ENCODE measurements at regions not wholly inside any gene's neighbourhood (a gene's known extent, or its start where the extent isn't known, plus 50 kb on each side); places are given as distances from the start of the nearest gene placed in this dataset.

DNA sequence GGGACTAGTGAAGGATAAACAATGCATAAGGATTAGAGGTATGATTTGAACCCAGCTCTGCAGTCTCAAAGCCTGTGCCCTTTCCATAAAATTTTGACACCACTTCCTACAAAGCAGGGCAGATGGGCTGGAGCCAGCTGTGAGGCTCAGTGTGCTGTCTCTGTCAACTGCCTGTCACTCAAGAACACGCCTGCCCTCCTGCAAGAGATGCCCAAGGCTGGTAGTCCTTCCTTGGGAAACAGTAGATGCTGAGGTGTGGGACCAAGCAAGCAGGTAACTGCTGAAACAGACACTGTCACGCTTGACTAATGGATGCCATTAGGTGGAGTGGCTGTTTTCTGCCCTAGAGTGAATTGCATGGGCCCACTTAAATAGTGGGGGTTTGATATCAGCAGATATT, 402.0 kb downstream of the PTPRU start:
- H3K27me3 Mint-ChIP-seq (ENCODE audit: unreplicated experiment), result no peaks in the 10 kb centered on the region
- peaks cover 8% of the 10 kb centered on the region for H3K4me1 Mint-ChIP-seq (ENCODE audit: unreplicated experiment)
- no peaks in the 10 kb centered on the region for H3K9me3 Mint-ChIP-seq (ENCODE audit: unreplicated experiment)
- no peak overlapping the region for H3K27ac Mint-ChIP-seq (ENCODE audit: unreplicated experiment)
- no peak for DNase-seq (ENCODE audit: low spot score)
- no peaks in the 10 kb centered on the region for H3K36me3 Mint-ChIP-seq (ENCODE audit: low read depth, unreplicated experiment)
- no peak overlapping the region for H3K4me3 Mint-ChIP-seq (ENCODE audit: unreplicated experiment)
- TF ChIP-seq, protein P1, sequence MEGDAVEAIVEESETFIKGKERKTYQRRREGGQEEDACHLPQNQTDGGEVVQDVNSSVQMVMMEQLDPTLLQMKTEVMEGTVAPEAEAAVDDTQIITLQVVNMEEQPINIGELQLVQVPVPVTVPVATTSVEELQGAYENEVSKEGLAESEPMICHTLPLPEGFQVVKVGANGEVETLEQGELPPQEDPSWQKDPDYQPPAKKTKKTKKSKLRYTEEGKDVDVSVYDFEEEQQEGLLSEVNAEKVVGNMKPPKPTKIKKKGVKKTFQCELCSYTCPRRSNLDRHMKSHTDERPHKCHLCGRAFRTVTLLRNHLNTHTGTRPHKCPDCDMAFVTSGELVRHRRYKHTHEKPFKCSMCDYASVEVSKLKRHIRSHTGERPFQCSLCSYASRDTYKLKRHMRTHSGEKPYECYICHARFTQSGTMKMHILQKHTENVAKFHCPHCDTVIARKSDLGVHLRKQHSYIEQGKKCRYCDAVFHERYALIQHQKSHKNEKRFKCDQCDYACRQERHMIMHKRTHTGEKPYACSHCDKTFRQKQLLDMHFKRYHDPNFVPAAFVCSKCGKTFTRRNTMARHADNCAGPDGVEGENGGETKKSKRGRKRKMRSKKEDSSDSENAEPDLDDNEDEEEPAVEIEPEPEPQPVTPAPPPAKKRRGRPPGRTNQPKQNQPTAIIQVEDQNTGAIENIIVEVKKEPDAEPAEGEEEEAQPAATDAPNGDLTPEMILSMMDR (IDR thresholded peaks at IDR 0.05; ENCODE audit: unreplicated experiment), result no peak

DNA sequence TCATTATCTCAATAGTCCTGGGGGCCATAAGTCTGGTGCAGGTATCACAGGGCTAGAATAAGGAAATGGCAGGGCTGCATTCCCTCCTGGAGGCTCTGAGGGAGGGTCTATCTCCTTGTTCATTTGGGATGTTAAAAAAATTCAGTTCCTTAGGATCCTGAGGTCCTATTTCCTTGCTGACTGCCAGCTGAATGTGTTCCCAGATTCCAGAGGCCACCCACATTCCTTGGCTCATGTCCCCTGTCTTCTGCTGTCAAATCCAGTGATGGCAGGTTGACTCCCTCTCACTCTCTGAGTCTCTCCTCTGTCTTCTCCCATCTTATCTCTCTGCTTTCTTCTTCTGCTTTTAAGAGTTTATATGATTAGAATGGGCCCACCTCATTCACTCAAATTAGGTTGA, 400.6 kb downstream of the PTPRU start:
- H3K9me3 Mint-ChIP-seq (ENCODE audit: unreplicated experiment), result no peaks in the 10 kb centered on the region
- peaks cover 2% of the 10 kb centered on the region for H3K27me3 Mint-ChIP-seq (ENCODE audit: unreplicated experiment)
- H3K4me1 Mint-ChIP-seq (ENCODE audit: unreplicated experiment), result peaks cover 8% of the 10 kb centered on the region
- DNase-seq (ENCODE audit: low spot score), result no peak
- H3K36me3 Mint-ChIP-seq (ENCODE audit: low read depth, unreplicated experiment), result no peaks in the 10 kb centered on the region
- no peak overlapping the region for H3K27ac Mint-ChIP-seq (ENCODE audit: unreplicated experiment)
- H3K4me3 Mint-ChIP-seq (ENCODE audit: unreplicated experiment), result no peak overlapping the region
- TF ChIP-seq, protein P1 (IDR thresholded peaks at IDR 0.05; ENCODE audit: unreplicated experiment), result no peak

GRCh38 chr1:29635501-29636263, 399.4 kb downstream of the PTPRU start:
- Mint-ChIP-seq H3K27ac (ENCODE audit: unreplicated experiment) (no peak overlapping the region), H3K36me3 (ENCODE audit: low read depth, unreplicated experiment) (no peaks in the 10 kb centered on the region), H3K27me3 (ENCODE audit: unreplicated experiment) (peaks cover 4% of the 10 kb centered on the region), H3K4me3 (ENCODE audit: unreplicated experiment) (no peak overlapping the region), H3K4me1 (ENCODE audit: unreplicated experiment) (peaks cover 8% of the 10 kb centered on the region), H3K9me3 (ENCODE audit: unreplicated experiment) (no peaks in the 10 kb centered on the region)
- DNase-seq (ENCODE audit: low spot score), result no peak
- TF ChIP-seq, protein P1 (IDR thresholded peaks at IDR 0.05; ENCODE audit: unreplicated experiment), result no peak

DNA sequence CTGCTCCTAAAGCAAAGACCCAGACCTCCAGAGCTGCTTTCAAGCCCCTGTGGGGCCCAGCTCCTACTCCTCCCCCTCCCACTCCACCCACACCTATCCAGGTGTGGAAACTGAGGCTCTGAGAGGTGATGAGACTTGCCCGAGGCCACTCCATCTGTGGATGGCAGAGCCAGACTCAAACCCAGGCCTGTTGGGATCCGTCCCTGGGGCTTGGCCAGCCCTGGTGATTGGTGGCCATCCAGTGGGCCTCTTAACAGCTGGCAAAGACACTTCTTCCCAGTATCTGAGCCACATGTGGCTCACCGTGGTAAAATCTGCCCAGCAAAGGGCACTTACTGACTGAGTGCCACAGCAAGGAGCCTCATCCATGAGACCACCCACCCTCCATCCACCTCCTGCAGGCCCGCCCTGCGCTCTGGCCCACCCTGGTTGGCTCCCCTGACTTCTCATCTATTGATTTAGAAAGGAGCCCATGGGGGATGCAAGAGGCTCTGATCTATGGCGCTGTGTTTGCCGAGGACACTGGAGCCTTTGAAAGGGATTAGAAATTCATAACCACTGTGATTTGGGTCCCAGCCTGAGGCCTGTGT, 398.5 kb downstream of the PTPRU start:
- H3K27me3 Mint-ChIP-seq (ENCODE audit: unreplicated experiment), result peaks cover 4% of the 10 kb centered on the region
- H3K9me3 Mint-ChIP-seq (ENCODE audit: unreplicated experiment), result no peaks in the 10 kb centered on the region
- H3K27ac Mint-ChIP-seq (ENCODE audit: unreplicated experiment), result no peak overlapping the region
- no peak overlapping the region for H3K4me3 Mint-ChIP-seq (ENCODE audit: unreplicated experiment)
- H3K4me1 Mint-ChIP-seq (ENCODE audit: unreplicated experiment), result peaks cover 8% of the 10 kb centered on the region
- no peak for DNase-seq (ENCODE audit: low spot score)
- H3K36me3 Mint-ChIP-seq (ENCODE audit: low read depth, unreplicated experiment), result no peaks in the 10 kb centered on the region
- TF ChIP-seq, protein P1 (IDR thresholded peaks at IDR 0.05; ENCODE audit: unreplicated experiment), result no peak

GRCh38 chr1:29634324-29634723, 398.0 kb downstream of the PTPRU start:
- Mint-ChIP-seq H3K27me3 (ENCODE audit: unreplicated experiment) (peaks cover 4% of the 10 kb centered on the region), H3K4me3 (ENCODE audit: unreplicated experiment) (no peak overlapping the region), H3K4me1 (ENCODE audit: unreplicated experiment) (peaks cover 8% of the 10 kb centered on the region), H3K27ac (ENCODE audit: unreplicated experiment) (no peak overlapping the region), H3K9me3 (ENCODE audit: unreplicated experiment) (no peaks in the 10 kb centered on the region), H3K36me3 (ENCODE audit: low read depth, unreplicated experiment) (no peaks in the 10 kb centered on the region)
- TF ChIP-seq, protein P1 (IDR thresholded peaks at IDR 0.05; ENCODE audit: unreplicated experiment), result no peak
- DNase-seq (ENCODE audit: low spot score), result no peak

All from endothelial cell (in vitro differentiated cells).